GM13977 (cell line): ENCODE measurements at regions not wholly inside any gene's neighbourhood (a gene's known extent, or its start where the extent isn't known, plus 50 kb on each side); places are given as distances from the start of the nearest gene placed in this dataset.

Experiments
- DNase-seq: peaks from one replicate; pipeline ENCODE4 v3.0.0; 2012; ENCODE audit warnings: low spot score
- in situ Hi-C: fragments of 300-500 bp; cut with MboI; formaldehyde crosslinking; loops from one replicate; pipeline ENCODE4 v1.12.0; 2022; ENCODE audit warnings: low sequenced_read_pairs, low pct_unique_long_range_greater_than_20kb, mixed read lengths, inconsistent platforms; ENCODE audit not compliant: unreplicated experiment
- TF ChIP-seq, protein P1 (sequence below): IDR thresholded peaks from 2 replicates; pipeline ENCODE4 v1.5.1; 2012; ENCODE audit warnings: mild to moderate bottlenecking, control low read depth; ENCODE audit not compliant: insufficient read depth; ENCODE audit errors: extremely low read depth, missing control alignments

GRCh38 chr11:45482331-45482730, 183.1 kb downstream of the CHST1 start:
- in situ Hi-C loops: no loop called here

GRCh38 chr11:45481026-45481425, 184.4 kb downstream of the CHST1 start:
- TF ChIP-seq, protein P1, sequence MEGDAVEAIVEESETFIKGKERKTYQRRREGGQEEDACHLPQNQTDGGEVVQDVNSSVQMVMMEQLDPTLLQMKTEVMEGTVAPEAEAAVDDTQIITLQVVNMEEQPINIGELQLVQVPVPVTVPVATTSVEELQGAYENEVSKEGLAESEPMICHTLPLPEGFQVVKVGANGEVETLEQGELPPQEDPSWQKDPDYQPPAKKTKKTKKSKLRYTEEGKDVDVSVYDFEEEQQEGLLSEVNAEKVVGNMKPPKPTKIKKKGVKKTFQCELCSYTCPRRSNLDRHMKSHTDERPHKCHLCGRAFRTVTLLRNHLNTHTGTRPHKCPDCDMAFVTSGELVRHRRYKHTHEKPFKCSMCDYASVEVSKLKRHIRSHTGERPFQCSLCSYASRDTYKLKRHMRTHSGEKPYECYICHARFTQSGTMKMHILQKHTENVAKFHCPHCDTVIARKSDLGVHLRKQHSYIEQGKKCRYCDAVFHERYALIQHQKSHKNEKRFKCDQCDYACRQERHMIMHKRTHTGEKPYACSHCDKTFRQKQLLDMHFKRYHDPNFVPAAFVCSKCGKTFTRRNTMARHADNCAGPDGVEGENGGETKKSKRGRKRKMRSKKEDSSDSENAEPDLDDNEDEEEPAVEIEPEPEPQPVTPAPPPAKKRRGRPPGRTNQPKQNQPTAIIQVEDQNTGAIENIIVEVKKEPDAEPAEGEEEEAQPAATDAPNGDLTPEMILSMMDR: no peak
- in situ Hi-C loops: no loop called here
- DNase-seq: no peak

More at GRCh38 chr11:45482331-45482730, 183.1 kb downstream of the CHST1 start:
- DNase-seq: no peak
- TF ChIP-seq, protein P1: no peak

- TF ChIP-seq, protein P1: no peak
- in situ Hi-C loops: no loop called here
- DNase-seq: no peak
These were observed 187.8 kb downstream of the CHST1 start for GRCh38 chr11:45477588-45477987.

DNA sequence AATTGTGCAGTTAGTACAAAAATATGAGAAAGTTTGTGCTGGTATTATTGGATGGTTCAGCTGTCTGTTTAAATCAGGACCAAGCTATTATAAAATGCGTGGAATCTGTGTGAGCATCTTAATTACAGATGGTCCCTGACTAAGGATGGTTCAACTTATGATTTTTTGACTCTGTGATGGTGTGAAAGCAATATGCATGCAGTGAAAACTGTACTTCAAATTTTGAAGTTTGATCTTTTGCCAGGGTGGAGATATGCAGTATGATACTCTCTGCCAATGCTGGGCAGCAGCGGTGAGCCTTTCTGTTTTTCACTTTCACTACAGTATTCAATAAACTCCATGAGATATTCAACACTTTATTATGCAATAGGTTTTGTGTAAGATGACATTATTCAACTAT, 189.3 kb downstream of the CHST1 start:
- DNase-seq: no peak
- TF ChIP-seq, protein P1: no peak
- in situ Hi-C loops: no loop called here

GRCh38 chr11:45475173-45475572, 189.0 kb upstream of the SYT13 start:
- no peak for DNase-seq
- in situ Hi-C loops: no loop called here
- TF ChIP-seq, protein P1: no peak

- DNase-seq: no peak
- in situ Hi-C loops: no loop called here
- TF ChIP-seq, protein P1: no peak
These were observed 187.3 kb upstream of the SYT13 start for GRCh38 chr11:45473341-45473895.
